ENCODE measurements at regions not wholly inside any gene's neighbourhood (a gene's known extent, or its start where the extent isn't known, plus 50 kb on each side); places are given as distances from the start of the nearest gene placed in this dataset.

DNA sequence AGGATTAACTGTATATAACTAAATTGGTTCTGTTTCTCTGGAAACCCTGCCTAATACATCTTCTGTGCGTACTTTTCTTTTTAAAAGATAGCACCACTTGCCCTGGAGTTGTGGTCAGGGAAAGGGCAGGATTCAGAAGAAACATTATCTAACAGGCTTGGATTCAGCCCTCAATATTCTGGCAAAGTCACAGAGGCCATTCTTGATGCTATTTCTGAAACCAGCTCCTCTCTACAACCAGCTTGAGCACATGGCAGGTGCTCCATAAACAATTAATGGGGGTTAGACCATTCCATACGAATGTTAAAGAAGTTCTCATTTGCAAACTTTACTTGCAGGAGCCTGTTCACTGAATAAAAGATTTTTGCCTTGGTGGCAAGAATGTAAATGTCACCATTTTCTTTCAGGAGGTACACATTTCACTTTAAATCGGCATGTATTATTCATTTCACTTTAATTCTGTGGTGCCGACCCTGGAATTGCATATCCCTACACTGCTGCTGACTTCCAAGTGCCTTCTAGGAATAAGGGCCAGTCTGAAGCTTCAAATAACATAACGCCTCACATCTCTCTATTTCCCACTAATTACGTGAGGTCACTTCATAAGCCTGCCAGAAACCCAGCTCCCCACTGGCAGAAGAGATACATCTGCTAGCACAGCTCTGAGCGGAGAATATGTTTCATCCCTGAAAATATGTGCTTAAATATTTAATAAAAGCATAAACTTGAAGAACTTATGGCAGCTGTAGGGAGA, 248.7 kb downstream of the ADGRG6 start (continued):
- TF ChIP-seq, protein P1, sequence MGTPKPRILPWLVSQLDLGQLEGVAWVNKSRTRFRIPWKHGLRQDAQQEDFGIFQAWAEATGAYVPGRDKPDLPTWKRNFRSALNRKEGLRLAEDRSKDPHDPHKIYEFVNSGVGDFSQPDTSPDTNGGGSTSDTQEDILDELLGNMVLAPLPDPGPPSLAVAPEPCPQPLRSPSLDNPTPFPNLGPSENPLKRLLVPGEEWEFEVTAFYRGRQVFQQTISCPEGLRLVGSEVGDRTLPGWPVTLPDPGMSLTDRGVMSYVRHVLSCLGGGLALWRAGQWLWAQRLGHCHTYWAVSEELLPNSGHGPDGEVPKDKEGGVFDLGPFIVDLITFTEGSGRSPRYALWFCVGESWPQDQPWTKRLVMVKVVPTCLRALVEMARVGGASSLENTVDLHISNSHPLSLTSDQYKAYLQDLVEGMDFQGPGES (IDR thresholded peaks at IDR 0.05) = no peak
- no peak for TF ChIP-seq MXI1 (IDR thresholded peaks at IDR 0.05; ENCODE audit: low read depth, low read length)
- TF ChIP-seq HCFC1 (IDR thresholded peaks at IDR 0.05; ENCODE audit: low read length) = no peak

DNA sequence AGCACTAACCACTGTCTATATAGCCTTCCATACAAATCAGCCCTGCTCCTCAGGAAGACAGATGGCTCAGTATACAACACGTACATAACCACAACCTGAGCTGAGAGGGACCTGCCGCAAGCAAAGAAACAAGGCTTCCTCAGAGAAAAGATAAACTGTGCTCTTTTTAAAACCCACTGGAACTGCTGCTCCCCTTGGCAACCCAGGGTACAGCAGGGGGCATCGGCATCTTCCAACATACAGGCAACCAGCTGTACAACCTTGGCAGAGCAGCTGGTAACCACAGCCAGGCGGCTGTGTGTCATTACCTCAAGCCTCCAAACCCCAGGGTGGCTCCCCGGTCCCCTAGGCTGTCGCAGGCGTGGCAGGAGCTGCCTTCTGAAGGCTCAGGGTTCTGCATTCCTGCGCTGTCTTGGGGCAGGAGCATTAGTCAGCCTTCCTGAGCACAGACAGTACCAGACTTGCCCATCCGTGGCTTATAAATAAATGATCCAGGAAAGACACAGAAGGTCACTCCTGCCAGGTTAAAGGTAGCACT, 249.5 kb downstream of the ADGRG6 start:
- no peaks in the 10 kb centered on the region for H3K79me2 ChIP-seq (ENCODE audit: control insufficient read depth, insufficient read depth, low read length)
- in situ Hi-C loops (cut with MboI) (no loop called here), intact Hi-C loops (cut with micrococcal nuclease; ENCODE audit: unreplicated experiment) (no loop called here)
- TF ChIP-seq, protein P2, sequence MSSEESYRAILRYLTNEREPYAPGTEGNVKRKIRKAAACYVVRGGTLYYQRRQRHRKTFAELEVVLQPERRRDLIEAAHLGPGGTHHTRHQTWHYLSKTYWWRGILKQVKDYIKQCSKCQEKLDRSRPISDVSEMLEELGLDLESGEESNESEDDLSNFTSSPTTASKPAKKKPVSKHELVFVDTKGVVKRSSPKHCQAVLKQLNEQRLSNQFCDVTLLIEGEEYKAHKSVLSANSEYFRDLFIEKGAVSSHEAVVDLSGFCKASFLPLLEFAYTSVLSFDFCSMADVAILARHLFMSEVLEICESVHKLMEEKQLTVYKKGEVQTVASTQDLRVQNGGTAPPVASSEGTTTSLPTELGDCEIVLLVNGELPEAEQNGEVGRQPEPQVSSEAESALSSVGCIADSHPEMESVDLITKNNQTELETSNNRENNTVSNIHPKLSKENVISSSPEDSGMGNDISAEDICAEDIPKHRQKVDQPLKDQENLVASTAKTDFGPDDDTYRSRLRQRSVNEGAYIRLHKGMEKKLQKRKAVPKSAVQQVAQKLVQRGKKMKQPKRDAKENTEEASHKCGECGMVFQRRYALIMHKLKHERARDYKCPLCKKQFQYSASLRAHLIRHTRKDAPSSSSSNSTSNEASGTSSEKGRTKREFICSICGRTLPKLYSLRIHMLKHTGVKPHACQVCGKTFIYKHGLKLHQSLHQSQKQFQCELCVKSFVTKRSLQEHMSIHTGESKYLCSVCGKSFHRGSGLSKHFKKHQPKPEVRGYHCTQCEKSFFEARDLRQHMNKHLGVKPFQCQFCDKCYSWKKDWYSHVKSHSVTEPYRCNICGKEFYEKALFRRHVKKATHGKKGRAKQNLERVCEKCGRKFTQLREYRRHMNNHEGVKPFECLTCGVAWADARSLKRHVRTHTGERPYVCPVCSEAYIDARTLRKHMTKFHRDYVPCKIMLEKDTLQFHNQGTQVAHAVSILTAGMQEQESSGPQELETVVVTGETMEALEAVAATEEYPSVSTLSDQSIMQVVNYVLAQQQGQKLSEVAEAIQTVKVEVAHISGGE (CRISPR knock-in tag; IDR thresholded peaks at IDR 0.05) = no peak
- TF ChIP-seq KAT2A (conservative IDR thresholded peaks at IDR 0.05; ENCODE audit: control insufficient read depth, low read depth, low read length) (no peak), CREM (IDR thresholded peaks at IDR 0.05; ENCODE audit: low read depth) (no peak), MYB (IDR thresholded peaks at IDR 0.05; ENCODE audit: borderline replicate concordance, low read depth, low read length) (no peak), SUPT20H (IDR thresholded peaks at IDR 0.05; ENCODE audit: borderline replicate concordance, control insufficient read depth, low read depth, low read length) (no peak), SMAD5 (IDR thresholded peaks at IDR 0.05; ENCODE audit: low read depth) (no peak), EZH2 (IDR thresholded peaks at IDR 0.05; ENCODE audit: borderline replicate concordance, control insufficient read depth, low read depth, low read length) (no peak), BHLHE40 (IDR thresholded peaks at IDR 0.05; ENCODE audit: borderline replicate concordance in 1 of 2, low read depth in 2 of 2, low read length in 1 of 2) (no peak)
- H3K9ac ChIP-seq (ENCODE audit: control insufficient read depth, insufficient read depth, low read length) = no peak overlapping the region
- no peaks in the 10 kb centered on the region for H3K4me1 ChIP-seq (ENCODE audit: control insufficient read depth, insufficient read depth, low read length)
- no peaks in the 10 kb centered on the region for H3K9me3 ChIP-seq (replicated peaks; ENCODE audit: control insufficient read depth, insufficient read depth, low read length)
- H3K4me2 ChIP-seq (ENCODE audit: control insufficient read depth, insufficient read depth) = no peak overlapping the region
- ChIA-PET POLR2A (no interaction called here), RAD21 (ENCODE audit: unreplicated experiment) (no interaction called here), CTCF (no interaction called here), SMC1A (ENCODE audit: uncharacterized antibody, unreplicated experiment) (interaction anchor here (0.6 to 0.8 kb wide), 2 partner anchors 76 to 592 kb away, joined by 3 read pairs; no protein-coding TSS in a partner anchor)
- H4K20me1 ChIP-seq (ENCODE audit: control insufficient read depth, insufficient read depth) = no peaks in the 10 kb centered on the region
- H3K4me3 ChIP-seq = no peak overlapping the region
- DNase-seq (ENCODE audit: low read depth, low spot score) (no peak), FAIRE-seq (no peak), ATAC-seq (0 out of 3 replicates have a peak, but pooled peaks have one; percentile 20)
- 11% methylated on average over 9 of the region's 9 CpGs for WGBS (ENCODE audit: insufficient coverage, insufficient replicate concordance, low lambda C conversion rate, missing lambda C conversion rate)
- no peaks in the 10 kb centered on the region for H3K36me3 ChIP-seq (ENCODE audit: control insufficient read depth in 2 of 2, insufficient read depth in 2 of 2, low read length in 1 of 2)
- H3K27ac ChIP-seq (ENCODE audit: control insufficient read depth, insufficient read depth) = no peak overlapping the region
- no peak overlapping the region for H2AFZ ChIP-seq (ENCODE audit: control insufficient read depth, low read depth, low read length)
- no TSS peak for BruUV-seq (replicated peaks)
- H3K27me3 ChIP-seq (replicated peaks in 1 of 2; ENCODE audit: control insufficient read depth in 2 of 2, insufficient read depth in 2 of 2, low read length in 1 of 2) = no peaks in the 10 kb centered on the region

Data from GM12878 (cell line).